AG04450 (cell line): ENCODE measurements at regions not wholly inside any gene's neighbourhood (a gene's known extent, or its start where the extent isn't known, plus 50 kb on each side); places are given as distances from the start of the nearest gene placed in this dataset.

ENCODE experiments used
- CTCF ChIA-PET: fragments of 300-600, 350-600 bp; formaldehyde crosslinking; extraction: SDS; loops from one replicate; lab custom pipeline; 2022; ENCODE audit warnings: antibody characterized with exemption, inconsistent platforms; lab: Charles Lee
- POLR2A ChIA-PET: fragments of 350-600 bp; formaldehyde crosslinking; extraction: SDS; loops from one replicate; lab custom pipeline; 2021; ENCODE audit warnings: antibody characterized with exemption, inconsistent platforms; lab: Yijun Ruan, JAX
- DNase-seq: peaks from one replicate; pipeline ENCODE4 v3.0.0-alpha.2; 2011; ENCODE audit warnings: low read depth, low spot score
- H3K27ac ChIP-seq: one replicate; pipeline ENCODE4 v1.5.1; 2012; ENCODE audit warnings: low read depth, low read length, control low read depth
- H3K27me3 ChIP-seq: one replicate; pipeline ENCODE4 v1.6.0; 2012; ENCODE audit warnings: low read length; ENCODE audit not compliant: control insufficient read depth, insufficient read depth
- H3K4me3 ChIP-seq: 2 replicates; pipeline ENCODE4 v1.5.1; 2011; ENCODE audit warnings: mild to moderate bottlenecking, low read depth, low read length, control low read depth
- H3K9me3 ChIP-seq: 2 replicates; pipeline ENCODE4 v1.5.1; 2012; ENCODE audit warnings: low read length; ENCODE audit not compliant: control insufficient read depth, insufficient read depth
- CTCF ChIP-seq: IDR thresholded peaks from 2 replicates; pipeline ENCODE4 v1.5.1; 2011; ENCODE audit warnings: low read depth, low read length, control low read depth, inconsistent platforms

GRCh38 chr4:90071289-90072235, 55.6 kb upstream of the CCSER1 start:
- no peak for TF ChIP-seq CTCF
- ChIA-PET CTCF (no interaction called here), POLR2A (no interaction called here)
- H3K27ac ChIP-seq, result no peak overlapping the region
- H3K4me3 ChIP-seq, result no peak overlapping the region
- no peaks in the 10 kb centered on the region for H3K9me3 ChIP-seq
- DNase-seq, result no peak
- H3K27me3 ChIP-seq, result no peaks in the 10 kb centered on the region

GRCh38 chr4:90074322-90074886, 52.8 kb upstream of the CCSER1 start:
- H3K27me3 ChIP-seq, result no peaks in the 10 kb centered on the region
- no peak overlapping the region for H3K27ac ChIP-seq
- ChIA-PET CTCF (no interaction called here), POLR2A (no interaction called here)
- DNase-seq, result no peak
- no peaks in the 10 kb centered on the region for H3K9me3 ChIP-seq
- no peak overlapping the region for H3K4me3 ChIP-seq
- TF ChIP-seq CTCF, result no peak
